ENCODE measurements at regions not wholly inside any gene's neighbourhood (a gene's known extent, or its start where the extent isn't known, plus 50 kb on each side); places are given as distances from the start of the nearest gene placed in this dataset.

DNA sequence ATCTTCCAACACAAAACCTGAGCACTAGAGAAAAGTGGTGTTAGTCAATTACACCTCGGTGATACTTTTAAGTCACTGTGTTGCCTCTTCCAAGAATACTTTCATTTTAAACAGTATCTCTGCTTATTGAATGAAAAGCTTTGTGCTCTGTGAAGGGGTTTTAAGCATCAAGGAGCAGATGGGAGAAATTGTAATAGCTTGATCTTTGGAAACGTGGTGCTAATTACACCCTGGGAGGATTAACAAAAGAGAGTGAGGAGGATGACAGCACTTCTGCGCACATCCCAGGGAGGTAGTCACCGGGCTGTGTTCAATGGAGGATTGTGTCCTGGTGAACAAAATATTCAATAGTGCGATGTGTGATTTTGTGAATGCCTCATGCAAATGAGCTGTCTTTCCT is 477.4 kb upstream of the ADAMTS16 start:
- TF ChIP-seq POLR2AphosphoS5 (IDR thresholded peaks at IDR 0.05; ENCODE audit: low read depth, low read length): peak; percentile 14; the same call in 1 of the 2 replicates
- TF ChIP-seq REST (IDR thresholded peaks at IDR 0.05; ENCODE audit: insufficient read depth in 1 of 2, low read depth in 2 of 2, low read length in 2 of 2): no peak

Measured in PFSK-1 (cell line).